Jurkat, Clone E6-1 (cell line): ENCODE measurements at regions not wholly inside any gene's neighbourhood (a gene's known extent, or its start where the extent isn't known, plus 50 kb on each side); places are given as distances from the start of the nearest gene placed in this dataset.
"Not testable (repeated sequence)": the region's sequence is repeated elsewhere in the genome, so short reads cannot be mapped to it uniquely, and the experiment has no call there.

Experiments used
- DNase-seq: peaks from one replicate; pipeline ENCODE4 v3.0.0-alpha.2; 2011; ENCODE audit warnings: low read depth, low spot score
- H3K4me3 ChIP-seq: 2 replicates; pipeline ENCODE4 v1.5.1; 2011; ENCODE audit warnings: mild to moderate bottlenecking, low read length, control low read depth, moderate library complexity

- DNase-seq, H3K4me3 ChIP-seq: not testable (repeated sequence)
Measured at GRCh38 chr11:3583476-3583875, 58.3 kb downstream of the ART5 start.

DNA sequence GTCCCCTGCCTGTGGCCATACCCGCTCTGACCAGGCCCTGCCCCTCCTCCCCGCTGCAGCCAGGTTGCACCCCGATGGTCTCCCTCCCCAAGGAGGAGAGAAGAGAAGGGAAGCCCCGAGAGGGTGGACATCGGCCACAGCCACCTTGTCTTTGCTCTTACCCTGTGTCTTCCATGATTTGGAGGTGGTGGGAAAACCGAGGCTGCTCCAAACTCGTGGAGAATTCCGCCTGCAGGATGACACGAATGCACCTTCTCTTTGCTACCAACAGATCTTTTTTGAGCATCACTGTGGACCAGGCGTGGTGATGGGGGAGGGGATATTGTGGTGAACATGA is 60.4 kb downstream of the ART5 start:
- DNase-seq, H3K4me3 ChIP-seq: not testable (repeated sequence)

DNA sequence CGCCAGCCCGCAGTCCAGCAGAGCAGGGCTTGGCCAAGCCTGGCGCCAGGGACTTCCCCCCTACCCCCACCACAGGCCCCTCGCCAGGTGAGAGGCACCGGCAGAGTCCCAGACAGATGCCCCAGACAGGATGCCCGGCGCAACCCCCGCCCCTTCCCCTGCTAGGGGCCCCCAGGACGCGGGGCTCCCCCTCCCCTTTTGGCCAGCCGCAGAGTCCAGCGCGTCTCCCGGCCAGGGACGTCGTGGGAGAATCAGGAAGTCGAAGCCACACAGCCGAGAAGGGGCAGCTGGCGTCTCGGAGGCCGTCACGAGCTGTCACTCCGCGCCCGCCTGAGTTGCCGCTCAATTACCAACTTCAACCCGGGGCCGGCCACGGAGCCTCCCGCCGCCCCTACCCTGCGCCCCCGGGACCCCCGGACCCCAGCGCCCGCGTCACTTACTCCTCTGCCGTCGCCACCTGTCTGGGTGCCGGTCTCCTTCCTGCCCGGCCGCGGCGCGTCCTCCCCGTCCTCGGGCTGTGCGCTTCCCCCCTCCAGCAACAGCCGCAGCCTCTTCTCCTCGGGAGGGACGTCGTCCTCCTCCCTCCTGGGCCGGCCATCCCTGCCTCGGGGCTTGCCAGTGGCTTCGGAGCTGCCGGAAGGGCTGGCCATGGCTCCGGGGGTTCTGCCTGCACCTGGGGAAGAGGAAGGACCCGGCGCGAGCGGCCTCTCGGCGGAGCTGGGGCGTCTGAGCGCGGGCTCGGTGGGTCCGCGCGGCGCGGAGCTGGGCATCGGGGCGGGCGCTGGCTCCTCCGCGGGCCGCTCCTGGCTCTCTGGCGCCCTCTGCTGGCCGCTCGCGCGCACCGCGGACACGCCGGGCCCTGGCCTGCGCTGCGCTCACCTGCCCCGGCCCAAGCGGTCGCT is 61.1 kb downstream of the ART5 start:
- not testable (repeated sequence) for DNase-seq
- H3K4me3 ChIP-seq, result peak overlapping the region; percentile 24; the same call in 1 of the 2 replicates

DNA sequence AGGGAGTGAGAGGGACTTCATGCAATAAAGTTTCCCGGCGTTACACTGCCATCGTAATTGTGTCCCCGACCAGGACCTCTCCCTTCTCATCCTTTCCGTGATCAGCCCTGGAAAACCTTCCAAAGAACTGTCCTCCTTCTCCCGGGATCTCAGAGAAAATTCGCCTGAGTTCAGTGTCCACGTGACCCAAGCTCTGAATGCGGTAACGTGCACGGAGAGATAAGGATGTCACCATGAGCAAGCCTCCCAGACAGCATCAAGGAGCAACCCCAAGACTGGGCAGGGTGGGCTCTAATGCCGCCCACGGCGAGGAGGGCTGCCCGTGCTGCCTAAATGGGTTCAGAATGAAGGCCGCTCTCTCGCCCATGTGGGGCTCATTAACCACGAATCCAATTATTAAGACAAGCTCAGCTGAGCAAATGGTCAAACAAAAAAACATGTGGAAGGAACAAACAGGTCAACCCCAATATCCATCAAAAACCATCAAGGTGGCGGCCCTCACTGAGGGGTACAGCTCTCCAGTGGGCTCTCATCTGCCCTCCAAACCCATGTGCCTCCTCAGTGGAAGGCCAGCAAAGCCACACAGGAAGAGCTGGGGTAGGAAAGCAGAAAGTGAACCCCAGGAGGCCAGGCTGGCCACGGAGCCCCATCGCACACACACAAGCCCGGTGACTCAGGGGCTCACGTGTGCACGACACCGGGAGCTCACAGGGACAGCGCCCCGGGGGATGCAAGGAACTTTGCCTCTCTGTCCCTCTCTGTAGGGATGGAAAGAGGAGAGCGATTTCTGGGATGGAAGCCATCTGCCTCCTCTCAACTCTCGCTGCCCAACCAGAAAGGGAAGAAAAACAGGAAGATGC is 62.0 kb downstream of the ART5 start:
- H3K4me3 ChIP-seq, DNase-seq: not testable (repeated sequence)

- not testable (repeated sequence) for DNase-seq, H3K4me3 ChIP-seq
Measured at GRCh38 chr11:3576066-3576604, 65.7 kb downstream of the ART5 start.

DNA sequence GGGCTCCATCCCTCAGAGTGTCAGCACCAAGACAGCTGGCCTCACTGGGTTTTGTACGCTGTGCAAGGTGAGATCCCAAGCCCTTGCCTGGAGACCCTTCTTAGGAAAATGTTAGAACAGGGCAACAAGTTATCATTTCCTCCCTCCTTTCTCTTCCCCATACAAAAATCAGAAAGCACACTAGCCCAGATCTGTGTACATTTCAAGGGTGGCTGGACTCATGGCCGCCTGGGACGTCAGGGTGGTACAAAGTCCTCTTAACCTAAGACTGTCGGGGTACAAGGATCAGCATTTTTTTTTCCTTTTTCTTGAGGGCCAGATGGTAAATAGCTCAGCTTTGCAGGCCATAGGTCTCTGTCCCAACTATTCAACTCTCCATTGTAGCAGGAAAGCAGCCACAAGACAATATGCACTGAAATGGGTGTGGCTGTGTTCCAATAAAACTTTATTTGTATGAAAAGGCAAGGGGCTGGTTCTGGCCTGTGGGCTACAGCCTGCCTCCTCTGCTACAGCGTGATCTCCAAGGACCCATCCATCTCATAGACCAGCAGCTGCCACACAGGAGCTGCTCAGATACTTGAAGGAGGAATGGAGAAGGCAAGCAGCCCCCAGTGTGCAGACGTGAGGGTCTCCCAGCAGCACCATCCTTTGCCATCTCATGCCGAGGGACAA is 68.7 kb downstream of the ART5 start:
- not testable (repeated sequence) for DNase-seq, H3K4me3 ChIP-seq

GRCh38 chr11:3571752-3572151 is 70.0 kb downstream of the ART5 start:
- DNase-seq, H3K4me3 ChIP-seq: not testable (repeated sequence)

- H3K4me3 ChIP-seq, DNase-seq: not testable (repeated sequence)
Measured at GRCh38 chr11:3565838-3566237, 76.0 kb downstream of the ART5 start.

- not testable (repeated sequence) for H3K4me3 ChIP-seq, DNase-seq
Measured at GRCh38 chr11:3564383-3564782, 77.4 kb downstream of the ART5 start.

DNA sequence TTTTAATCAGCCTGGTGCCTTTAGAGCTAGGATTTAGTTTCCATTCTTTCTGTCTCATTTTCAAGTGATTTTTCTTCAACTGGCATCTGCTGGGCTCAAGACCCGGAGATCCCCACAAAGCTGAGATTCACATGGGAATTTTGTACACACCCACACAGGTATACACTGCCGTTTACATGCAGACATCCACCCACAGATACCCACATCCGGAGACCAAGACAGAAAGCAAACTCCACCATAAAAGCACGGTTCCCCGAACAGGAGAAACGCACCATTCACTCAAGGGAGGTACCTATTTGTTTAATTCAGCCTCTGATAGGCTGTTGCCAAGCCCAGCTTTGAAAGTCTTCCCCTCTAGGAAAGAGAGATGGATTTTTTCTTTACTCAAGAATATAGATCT is 87.2 kb downstream of the ART5 start:
- not testable (repeated sequence) for H3K4me3 ChIP-seq
- peak; percentile 37 for DNase-seq

GRCh38 chr11:3544990-3545389 is 96.8 kb downstream of the ART5 start:
- DNase-seq, result peak; percentile 44
- peak overlapping the region; percentile 32 for H3K4me3 ChIP-seq

- H3K4me3 ChIP-seq, DNase-seq: not testable (repeated sequence)
Measured at GRCh38 chr11:3538220-3538619, 103.6 kb downstream of the ART5 start.

GRCh38 chr11:3537254-3537653 is 104.5 kb downstream of the ART5 start:
- not testable (repeated sequence) for DNase-seq, H3K4me3 ChIP-seq

- H3K4me3 ChIP-seq, DNase-seq: not testable (repeated sequence)
Measured at GRCh38 chr11:3532958-3533357, 108.8 kb downstream of the ART5 start.

- not testable (repeated sequence) for H3K4me3 ChIP-seq, DNase-seq
Measured at GRCh38 chr11:3531280-3531679, 110.5 kb downstream of the ART5 start.

- DNase-seq, H3K4me3 ChIP-seq: not testable (repeated sequence)
Measured at GRCh38 chr11:3523567-3523966, 118.2 kb downstream of the ART5 start.

- not testable (repeated sequence) for DNase-seq, H3K4me3 ChIP-seq
Measured at GRCh38 chr11:3520905-3521304, 120.9 kb downstream of the ART5 start.

- DNase-seq, H3K4me3 ChIP-seq: not testable (repeated sequence)
Measured at GRCh38 chr11:3519841-3520240, 122.0 kb downstream of the ART5 start.

DNA sequence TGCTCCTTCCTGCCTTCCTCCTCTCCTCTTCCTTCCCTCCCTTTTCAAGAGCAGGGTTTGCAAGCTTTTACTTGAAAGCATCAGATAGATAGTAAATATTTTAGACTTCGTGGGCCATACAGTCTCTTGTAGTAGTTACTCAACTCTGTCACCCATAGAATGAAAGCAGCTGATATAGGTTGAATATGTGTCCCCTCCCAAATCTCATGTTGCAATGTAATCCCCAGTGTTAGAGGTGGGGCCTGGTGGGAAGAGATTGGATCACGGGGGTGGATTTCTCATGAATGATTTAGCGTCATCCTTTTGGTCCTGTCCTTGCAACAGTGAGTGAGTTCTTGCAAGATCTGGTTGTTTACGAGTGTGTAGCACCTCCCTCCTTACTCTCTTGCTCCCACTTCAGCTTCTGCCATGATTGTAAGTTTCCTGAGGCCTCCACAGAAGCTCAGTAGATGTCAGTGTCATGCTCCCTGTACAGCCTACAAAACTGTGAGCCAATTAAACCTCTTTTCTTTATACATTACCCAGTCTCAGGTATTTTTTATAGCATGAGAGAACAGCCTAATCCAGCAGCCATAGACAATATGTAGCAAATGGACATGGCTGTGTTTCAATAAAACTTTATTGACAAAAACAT is 124.7 kb downstream of the ART5 start:
- not testable (repeated sequence) for H3K4me3 ChIP-seq, DNase-seq
